Common myeloid progenitor, CD34-positive (primary cell): ENCODE measurements at regions not wholly inside any gene's neighbourhood (a gene's known extent, or its start where the extent isn't known, plus 50 kb on each side); places are given as distances from the start of the nearest gene placed in this dataset.

ENCODE experiments used
- CTCF ChIA-PET: fragments of 350-600 bp; sonication (Branson Sonifier 250); formaldehyde crosslinking; loops from one replicate; lab custom pipeline; 2021; ENCODE audit warnings: antibody characterized with exemption; lab: Charles Lee
- POLR2A ChIA-PET: fragments of 350-600 bp; sonication (Branson Sonifier 250); formaldehyde crosslinking; loops from one replicate; lab custom pipeline; 2021; ENCODE audit warnings: antibody characterized with exemption; lab: Charles Lee
- DNase-seq, 3 donors: peaks; one replicate each; pipeline versions ENCODE4 v3.0.0 to v3.0.0-alpha.2; 2013
- H3K27ac ChIP-seq, 2 experiments: 1 replicate in 1 of 2; 2 replicates in 1 of 2; pipeline ENCODE4 v1.7.0; 2013; ENCODE audit warnings: inconsistent platforms in 2 of 2, low read length in 2 of 2, mild to moderate bottlenecking in 2 of 2, low read depth in 1 of 2, moderate library complexity in 1 of 2; ENCODE audit not compliant: severe bottlenecking in 2 of 2, insufficient read depth in 1 of 2, poor library complexity in 1 of 2
- H3K27me3 ChIP-seq, 5 experiments: replicated peaks in 2 of 5; 1 replicate in 3 of 5; 2 replicates in 2 of 5; pipeline versions ENCODE4 v1.6.1 to v1.7.0; 2013; ENCODE audit warnings: low read length in 4 of 5, mild to moderate bottlenecking in 2 of 5, moderate library complexity in 2 of 5, inconsistent platforms in 1 of 5; ENCODE audit not compliant: insufficient read depth in 5 of 5, control insufficient read depth in 4 of 5
- H3K36me3 ChIP-seq, 4 experiments: 1 replicate in 2 of 4; 2 replicates in 2 of 4; pipeline versions ENCODE4 v1.6.1 to v1.7.0; 2013; ENCODE audit warnings: low read length in 3 of 4, control low read depth in 1 of 4, mild to moderate bottlenecking in 1 of 4; ENCODE audit not compliant: control insufficient read depth in 4 of 4, insufficient read depth in 4 of 4
- H3K4me1 ChIP-seq, 4 experiments: 1 replicate in 3 of 4; 2 replicates in 1 of 4; pipeline versions ENCODE4 v1.6.1 to v1.7.1; 2013; ENCODE audit warnings: low read length in 3 of 4, mild to moderate bottlenecking in 3 of 4, control low read depth in 1 of 4, inconsistent platforms in 1 of 4, moderate library complexity in 1 of 4; ENCODE audit not compliant: control insufficient read depth in 4 of 4, insufficient read depth in 4 of 4; ENCODE audit errors: control extremely low read depth in 1 of 4
- H3K4me3 ChIP-seq, 7 experiments: 1 replicate in 4 of 7; 2 replicates in 3 of 7; pipeline versions ENCODE4 v1.5.1 to v1.7.0; 2013; ENCODE audit warnings: mild to moderate bottlenecking in 7 of 7, low read length in 6 of 7, moderate library complexity in 6 of 7, inconsistent platforms in 2 of 7, low read depth in 2 of 7, control low read depth in 1 of 7; ENCODE audit not compliant: insufficient read depth in 4 of 7, control insufficient read depth in 1 of 7; ENCODE audit errors: extremely low read depth in 1 of 7
- H3K9me3 ChIP-seq, 5 experiments: 1 replicate in 4 of 5; 2 replicates in 1 of 5; pipeline versions ENCODE4 v1.6.1 to v1.7.1; 2013; ENCODE audit warnings: low read length in 4 of 5, mild to moderate bottlenecking in 2 of 5, inconsistent platforms in 1 of 5, low read depth in 1 of 5, moderate library complexity in 1 of 5; ENCODE audit not compliant: control insufficient read depth in 4 of 5, insufficient read depth in 2 of 5; ENCODE audit errors: control extremely low read depth in 1 of 5
- WGBS: methylation state at CpG from one replicate; pipeline ENCODE4 v1.1.5; 2013; ENCODE audit not compliant: insufficient coverage; 5-methylcytosine and 5-hydroxymethylcytosine counted together

- DNase-seq, result no peak
- Histone ChIP-seq H3K27ac (no peak overlapping the region), H3K36me3 (no peaks in the 10 kb centered on the region), H3K4me1 (no peaks in the 10 kb centered on the region), H3K9me3 (peaks cover 0 to 3% (median 0%) of the 10 kb centered on the region in 5 experiments), H3K4me3 (no peak overlapping the region), H3K27me3 (peaks cover 0 to 13% (median 3%) of the 10 kb centered on the region in 5 experiments)
- ChIA-PET POLR2A (no interaction called here), CTCF (interaction anchor here (2.0 kb wide), 1 partner anchor 10 kb away, joined by 7 read pairs; no protein-coding TSS in a partner anchor)
- 89% methylated on average over 10 of the region's 10 CpGs for WGBS
Observed at GRCh38 chr2:237195396-237196120, 109.9 kb downstream of the COPS8 start.

- Histone ChIP-seq H3K4me3 (no peak overlapping the region), H3K9me3 (peaks cover 0 to 4% (median 0%) of the 10 kb centered on the region in 5 experiments), H3K27ac (no peak overlapping the region), H3K27me3 (peaks cover 0 to 13% (median 3%) of the 10 kb centered on the region in 5 experiments), H3K4me1 (no peaks in the 10 kb centered on the region), H3K36me3 (no peaks in the 10 kb centered on the region)
- CTCF ChIA-PET, result interaction anchor here (2.0 kb wide), 1 partner anchor 10 kb away, joined by 7 read pairs; no protein-coding TSS in a partner anchor
- POLR2A ChIA-PET, result no interaction called here
- no CpG with 5 or more reads among the region's 1 CpG for WGBS
- no peak for DNase-seq
Observed at GRCh38 chr2:237196409-237196808, 110.7 kb downstream of the COPS8 start.

GRCh38 chr2:237196866-237197618 lies 111.4 kb downstream of the COPS8 start:
- WGBS, result 97% methylated on average over 5 of the region's 6 CpGs

GRCh38 chr2:237198164-237198855 lies 112.6 kb downstream of the COPS8 start:
- ChIA-PET CTCF (no interaction called here), POLR2A (no interaction called here)

More at GRCh38 chr2:237196866-237197618, 111.4 kb downstream of the COPS8 start:
- H3K27ac ChIP-seq, result no peak overlapping the region
- CTCF ChIA-PET, result interaction anchor here (2.0 kb wide), 1 partner anchor 9 kb away, joined by 7 read pairs; no protein-coding TSS in a partner anchor
- H3K36me3 ChIP-seq, result no peaks in the 10 kb centered on the region
- peaks cover 0 to 4% (median 0%) of the 10 kb centered on the region in 5 experiments for H3K9me3 ChIP-seq
- peaks cover 0 to 9% (median 3%) of the 10 kb centered on the region in 5 experiments for H3K27me3 ChIP-seq
- no peak overlapping the region for H3K4me3 ChIP-seq
- no peaks in the 10 kb centered on the region for H3K4me1 ChIP-seq
- POLR2A ChIA-PET, result no interaction called here
- DNase-seq, result no peak

GRCh38 chr2:237199082-237199481 lies 113.4 kb downstream of the COPS8 start:
- H3K9me3 ChIP-seq, result peaks cover 0 to 4% (median 0%) of the 10 kb centered on the region in 5 experiments
- no peak for DNase-seq
- ChIA-PET POLR2A (no interaction called here), CTCF (no interaction called here)
- no peaks in the 10 kb centered on the region for H3K36me3 ChIP-seq
- WGBS, result no CpG with 5 or more reads among the region's 1 CpG
- H3K4me3 ChIP-seq, result no peak overlapping the region
- peaks cover 0 to 7% (median 3%) of the 10 kb centered on the region in 5 experiments for H3K27me3 ChIP-seq
- H3K4me1 ChIP-seq, result no peaks in the 10 kb centered on the region
- H3K27ac ChIP-seq, result no peak overlapping the region

More at GRCh38 chr2:237198164-237198855, 112.6 kb downstream of the COPS8 start:
- Histone ChIP-seq H3K36me3 (no peaks in the 10 kb centered on the region), H3K27me3 (peaks cover 0 to 9% (median 3%) of the 10 kb centered on the region in 5 experiments), H3K27ac (no peak overlapping the region), H3K4me3 (no peak overlapping the region), H3K4me1 (no peaks in the 10 kb centered on the region), H3K9me3 (peaks cover 0 to 4% (median 0%) of the 10 kb centered on the region in 5 experiments)
- DNase-seq, result no peak
- WGBS, result no CpG with 5 or more reads among the region's 2 CpGs

- Histone ChIP-seq H3K4me1 (no peaks in the 10 kb centered on the region), H3K36me3 (no peaks in the 10 kb centered on the region), H3K27ac (no peak overlapping the region), H3K9me3 (peaks cover 0 to 4% (median 0%) of the 10 kb centered on the region in 5 experiments), H3K27me3 (peaks cover 0 to 6% (median 3%) of the 10 kb centered on the region in 5 experiments), H3K4me3 (no peak overlapping the region)
- CTCF ChIA-PET, result no interaction called here
- no peak for DNase-seq
- WGBS, result 100% methylated on average over 2 of the region's 2 CpGs
- POLR2A ChIA-PET, result no interaction called here
Observed at GRCh38 chr2:237199577-237199976, 113.9 kb downstream of the COPS8 start.
